Omental fat pad (tissue), 3 donors: ENCODE measurements at regions not wholly inside any gene's neighbourhood (a gene's known extent, or its start where the extent isn't known, plus 50 kb on each side); places are given as distances from the start of the nearest gene placed in this dataset.

Experiments
- ATAC-seq: fragments of 150-250 bp; one replicate; pipeline ENCODE4 v1.9.1; 2016; ENCODE audit warnings: mild to moderate bottlenecking, moderate library complexity; ENCODE audit not compliant: low FRiP score
- DNase-seq: peaks from one replicate; pipeline ENCODE4 v3.0.0-alpha.2; 2019; ENCODE audit warnings: low spot score
- TF ChIP-seq, protein P1 (sequence below), 3 donors: fragments of 450-650 bp; IDR thresholded peaks; one replicate each; pipeline ENCODE4 v1.5.1; 2016 to 2017; ENCODE audit warnings: antibody characterized with exemption in 3 of 3, mild to moderate bottlenecking in 3 of 3, moderate library complexity in 2 of 3

- DNase-seq (no peak), ATAC-seq (no peak)
- TF ChIP-seq, protein P1, sequence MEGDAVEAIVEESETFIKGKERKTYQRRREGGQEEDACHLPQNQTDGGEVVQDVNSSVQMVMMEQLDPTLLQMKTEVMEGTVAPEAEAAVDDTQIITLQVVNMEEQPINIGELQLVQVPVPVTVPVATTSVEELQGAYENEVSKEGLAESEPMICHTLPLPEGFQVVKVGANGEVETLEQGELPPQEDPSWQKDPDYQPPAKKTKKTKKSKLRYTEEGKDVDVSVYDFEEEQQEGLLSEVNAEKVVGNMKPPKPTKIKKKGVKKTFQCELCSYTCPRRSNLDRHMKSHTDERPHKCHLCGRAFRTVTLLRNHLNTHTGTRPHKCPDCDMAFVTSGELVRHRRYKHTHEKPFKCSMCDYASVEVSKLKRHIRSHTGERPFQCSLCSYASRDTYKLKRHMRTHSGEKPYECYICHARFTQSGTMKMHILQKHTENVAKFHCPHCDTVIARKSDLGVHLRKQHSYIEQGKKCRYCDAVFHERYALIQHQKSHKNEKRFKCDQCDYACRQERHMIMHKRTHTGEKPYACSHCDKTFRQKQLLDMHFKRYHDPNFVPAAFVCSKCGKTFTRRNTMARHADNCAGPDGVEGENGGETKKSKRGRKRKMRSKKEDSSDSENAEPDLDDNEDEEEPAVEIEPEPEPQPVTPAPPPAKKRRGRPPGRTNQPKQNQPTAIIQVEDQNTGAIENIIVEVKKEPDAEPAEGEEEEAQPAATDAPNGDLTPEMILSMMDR (IDR thresholded peaks at IDR 0.05), result no peak
These were observed 283.5 kb downstream of the LRATD1 start for GRCh38 chr2:14915983-14916382.

GRCh38 chr2:14923820-14924580 is 291.5 kb downstream of the LRATD1 start:
- DNase-seq (no peak), ATAC-seq (no peak)
- TF ChIP-seq, protein P1 (IDR thresholded peaks at IDR 0.05), result no peak

DNA sequence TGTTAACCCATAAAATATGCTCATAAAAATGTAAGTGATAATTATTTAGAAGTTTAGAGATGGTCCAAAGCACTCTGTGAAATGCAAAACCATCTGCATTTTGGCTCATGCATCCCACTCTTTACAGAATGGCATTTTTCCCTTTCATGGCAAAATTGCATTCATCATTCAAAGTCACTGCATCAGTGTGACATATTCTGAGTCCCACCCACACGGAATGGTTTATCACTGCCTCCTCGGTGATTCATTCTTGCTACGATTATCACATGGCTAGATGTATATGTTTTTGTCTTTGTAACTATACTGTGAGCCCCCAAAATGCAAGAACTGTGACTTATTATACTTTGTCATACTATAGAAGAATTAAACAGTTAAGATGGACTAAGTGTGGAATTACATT is 293.0 kb downstream of the LRATD1 start:
- ATAC-seq (no peak), DNase-seq (no peak)
- TF ChIP-seq, protein P1 (IDR thresholded peaks at IDR 0.05), result no peak

- DNase-seq (no peak), ATAC-seq (no peak)
- TF ChIP-seq, protein P1 (IDR thresholded peaks at IDR 0.05), result no peak
These were observed 294.6 kb downstream of the LRATD1 start for GRCh38 chr2:14927021-14927564.

DNA sequence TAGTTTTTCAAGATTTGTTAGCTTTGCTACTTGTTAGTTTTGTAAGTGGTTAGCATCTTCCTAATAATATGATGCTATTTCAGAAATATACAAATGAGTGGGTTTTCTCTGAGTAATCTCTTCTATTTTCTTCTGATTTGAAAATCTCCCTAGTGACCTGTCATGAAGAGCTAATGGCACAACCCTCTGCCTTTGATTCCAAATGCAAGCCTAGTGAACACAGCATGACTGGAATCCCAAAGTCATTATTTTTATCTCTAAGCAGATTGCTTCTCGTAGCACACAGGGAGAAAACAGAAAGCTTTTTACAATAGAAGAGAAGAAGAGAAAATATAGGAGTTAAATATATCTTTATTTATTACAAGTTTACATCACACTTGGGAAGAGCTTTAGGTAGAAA is 295.5 kb downstream of the LRATD1 start:
- ATAC-seq (no peak), DNase-seq (no peak)
- TF ChIP-seq, protein P1 (IDR thresholded peaks at IDR 0.05), result no peak

DNA sequence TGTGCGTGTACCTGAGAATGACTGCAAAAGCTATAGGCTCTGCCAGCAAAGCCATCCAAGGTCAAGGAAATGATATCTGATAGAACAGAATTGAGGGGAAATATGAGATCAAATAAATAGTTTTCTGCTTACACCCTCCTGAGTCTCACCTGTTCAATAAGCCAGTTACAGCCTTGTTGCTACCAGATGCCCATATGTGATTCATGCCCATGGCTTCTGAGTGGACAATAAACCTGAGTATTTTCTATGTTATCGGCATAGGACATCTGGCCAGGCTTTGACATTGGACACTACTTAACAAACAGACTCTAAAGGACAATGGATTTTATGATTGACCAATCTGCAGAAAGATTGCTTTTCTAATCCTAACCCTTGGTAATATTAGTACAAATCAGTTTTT is 297.9 kb downstream of the LRATD1 start:
- ATAC-seq, result no peak
- no peak for DNase-seq
- TF ChIP-seq, protein P1 (IDR thresholded peaks at IDR 0.05), result no peak

- DNase-seq (no peak), ATAC-seq (no peak)
- TF ChIP-seq, protein P1 (IDR thresholded peaks at IDR 0.05), result no peak
These were observed 299.8 kb downstream of the LRATD1 start for GRCh38 chr2:14932285-14932684.
